Right lobe of liver (tissue), 6 donors: ENCODE measurements at regions not wholly inside any gene's neighbourhood (a gene's known extent, or its start where the extent isn't known, plus 50 kb on each side); places are given as distances from the start of the nearest gene placed in this dataset.

ENCODE experiments used
- ATAC-seq, 4 donors: fragments of 200-7000 bp; cut with Tn5 transposase; one replicate each; pipeline ENCODE4 v1.9.1; 2020; ENCODE audit warnings: mild to moderate bottlenecking in 4 of 4, moderate library complexity in 4 of 4
- DNase-seq, 3 donors: peaks; one replicate each; pipeline ENCODE4 v3.0.0-alpha.2; 2020
- H3K27ac ChIP-seq, 3 donors: fragments of 200-600 bp; one replicate each; pipeline ENCODE4 v1.8.0; 2022
- H3K27me3 ChIP-seq, 2 donors: fragments of 200-600 bp; one replicate each; pipeline ENCODE4 v1.8.0; 2022
- H3K36me3 ChIP-seq, 4 donors: fragments of 200-600 bp; sonication (generic) in 1 of 4; one replicate each; pipeline versions ENCODE4 v1.5.1 to v1.8.0; 2017 to 2022; ENCODE audit warnings: control low read depth in 1 of 4
- H3K4me1 ChIP-seq, 4 donors: fragments of 200-600 bp; sonication (generic) in 1 of 4; one replicate each; pipeline versions ENCODE4 v1.5.1 to v1.8.0; 2017 to 2022; ENCODE audit warnings: control low read depth in 1 of 4
- H3K4me3 ChIP-seq, 3 donors: fragments of 200-600 bp; one replicate each; pipeline ENCODE4 v1.8.0; 2022
- H3K9me3 ChIP-seq, 4 donors: fragments of 200-600 bp; sonication (generic) in 1 of 4; one replicate each; pipeline versions ENCODE4 v1.5.1 to v1.8.0; 2017 to 2022; ENCODE audit warnings: control low read depth in 1 of 4
- POLR2A ChIP-seq: fragments of 450-650 bp; IDR thresholded peaks from one replicate; pipeline ENCODE4 v1.6.1; 2017; ENCODE audit warnings: antibody characterized with exemption, mild to moderate bottlenecking
- WGBS: methylation state at CpG from one replicate; pipeline ENCODE4 v1.1.6; 2018; ENCODE audit warnings: low coverage, low lambda C conversion rate; ENCODE audit not compliant: insufficient coverage; ENCODE audit errors: missing lambda C conversion rate; 5-methylcytosine and 5-hydroxymethylcytosine counted together
- intact Hi-C, 2 donors: fragments of 100-400 bp; cut with DNase I; formaldehyde crosslinking; loops; one replicate each; pipeline versions ENCODE4 v1.11.2 to v1.14.1; 2022
- TF ChIP-seq, protein P1 (sequence below), 4 donors: fragments of 200-600 bp in 3 of 4; fragments of 450-650 bp in 1 of 4; IDR thresholded peaks; one replicate each; pipeline versions ENCODE4 v1.5.1 to v1.8.0; 2016 to 2022; ENCODE audit warnings: antibody characterized with exemption in 4 of 4, mild to moderate bottlenecking in 2 of 4
- donor health status: DM: no; HTN: yes; CAD: no.
- donor health status: DM: no; HTN: no; CAD: no.
- donor health status: DM: no; HTN: no; CAD: no.
- donor health status: DM: no; HTN: yes; CAD: no.
- donor health status: DM: no; HTN: yes; CAD: no.

- 100% methylated on average over 1 of the region's 1 CpG for WGBS
- Histone ChIP-seq H3K27ac (no peak overlapping the region), H3K4me1 (no peaks in the 10 kb centered on the region), H3K4me3 (no peak overlapping the region), H3K36me3 (no peaks in the 10 kb centered on the region), H3K9me3 (no peaks in the 10 kb centered on the region), H3K27me3 (no peaks in the 10 kb centered on the region)
- TF ChIP-seq, protein P1, sequence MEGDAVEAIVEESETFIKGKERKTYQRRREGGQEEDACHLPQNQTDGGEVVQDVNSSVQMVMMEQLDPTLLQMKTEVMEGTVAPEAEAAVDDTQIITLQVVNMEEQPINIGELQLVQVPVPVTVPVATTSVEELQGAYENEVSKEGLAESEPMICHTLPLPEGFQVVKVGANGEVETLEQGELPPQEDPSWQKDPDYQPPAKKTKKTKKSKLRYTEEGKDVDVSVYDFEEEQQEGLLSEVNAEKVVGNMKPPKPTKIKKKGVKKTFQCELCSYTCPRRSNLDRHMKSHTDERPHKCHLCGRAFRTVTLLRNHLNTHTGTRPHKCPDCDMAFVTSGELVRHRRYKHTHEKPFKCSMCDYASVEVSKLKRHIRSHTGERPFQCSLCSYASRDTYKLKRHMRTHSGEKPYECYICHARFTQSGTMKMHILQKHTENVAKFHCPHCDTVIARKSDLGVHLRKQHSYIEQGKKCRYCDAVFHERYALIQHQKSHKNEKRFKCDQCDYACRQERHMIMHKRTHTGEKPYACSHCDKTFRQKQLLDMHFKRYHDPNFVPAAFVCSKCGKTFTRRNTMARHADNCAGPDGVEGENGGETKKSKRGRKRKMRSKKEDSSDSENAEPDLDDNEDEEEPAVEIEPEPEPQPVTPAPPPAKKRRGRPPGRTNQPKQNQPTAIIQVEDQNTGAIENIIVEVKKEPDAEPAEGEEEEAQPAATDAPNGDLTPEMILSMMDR (IDR thresholded peaks at IDR 0.05): no peak
- no peak for TF ChIP-seq POLR2A
- no peak for DNase-seq
- no peak for ATAC-seq
- intact Hi-C loops: no loop called here
Observed at GRCh38 chr3:67745296-67745695, 90.9 kb upstream of the SUCLG2 start.

GRCh38 chr3:67744699-67745098 lies 90.3 kb upstream of the SUCLG2 start:
- Histone ChIP-seq H3K9me3 (no peaks in the 10 kb centered on the region), H3K27ac (no peak overlapping the region), H3K4me1 (no peaks in the 10 kb centered on the region), H3K27me3 (no peaks in the 10 kb centered on the region), H3K36me3 (no peaks in the 10 kb centered on the region), H3K4me3 (no peak overlapping the region)
- intact Hi-C loops: no loop called here
- ATAC-seq (no peak), DNase-seq (no peak)
- TF ChIP-seq, protein P1 (IDR thresholded peaks at IDR 0.05): no peak
- TF ChIP-seq POLR2A: no peak

GRCh38 chr3:67739851-67740250 lies 85.4 kb upstream of the SUCLG2 start:
- TF ChIP-seq POLR2A: no peak
- TF ChIP-seq, protein P1 (IDR thresholded peaks at IDR 0.05): no peak
- intact Hi-C loops: no loop called here
- Histone ChIP-seq H3K4me1 (no peaks in the 10 kb centered on the region), H3K27me3 (no peaks in the 10 kb centered on the region), H3K4me3 (no peak overlapping the region), H3K27ac (no peak overlapping the region), H3K36me3 (no peaks in the 10 kb centered on the region), H3K9me3 (no peaks in the 10 kb centered on the region)
- no peak for DNase-seq
- no peak for ATAC-seq

GRCh38 chr3:67737906-67738865 lies 83.8 kb upstream of the SUCLG2 start:
- no peak for DNase-seq
- intact Hi-C loops: no loop called here

More at GRCh38 chr3:67737906-67738865, 83.8 kb upstream of the SUCLG2 start:
- TF ChIP-seq, protein P1 (IDR thresholded peaks at IDR 0.05): no peak
- TF ChIP-seq POLR2A: no peak
- Histone ChIP-seq H3K9me3 (no peaks in the 10 kb centered on the region), H3K27me3 (no peaks in the 10 kb centered on the region), H3K36me3 (no peaks in the 10 kb centered on the region), H3K4me3 (no peak overlapping the region), H3K4me1 (no peaks in the 10 kb centered on the region), H3K27ac (no peak overlapping the region)
- no peak for ATAC-seq
- WGBS: 90% methylated on average over 8 of the region's 9 CpGs
